HEK293T (cell line): ENCODE measurements at regions not wholly inside any gene's neighbourhood (a gene's known extent, or its start where the extent isn't known, plus 50 kb on each side); places are given as distances from the start of the nearest gene placed in this dataset.
"Not testable (repeated sequence)": the region's sequence is repeated elsewhere in the genome, so short reads cannot be mapped to it uniquely, and the experiment has no call there.

Source experiments
- FOXA1 ChIP-seq: fragments of 450-650 bp; IDR thresholded peaks from 2 replicates; pipeline ENCODE4 v1.6.1; 2016; ENCODE audit warnings: mild to moderate bottlenecking
- FOXK2 ChIP-seq: fragments of 450-650 bp; IDR thresholded peaks from 2 replicates; pipeline ENCODE4 v1.6.1; 2016; ENCODE audit warnings: mild to moderate bottlenecking
- FOXM1 ChIP-seq: fragments of 450-650 bp; IDR thresholded peaks from 2 replicates; pipeline ENCODE4 v1.6.1; 2017; ENCODE audit warnings: mild to moderate bottlenecking, borderline replicate concordance
- HDGF ChIP-seq: fragments of 450-650 bp; IDR thresholded peaks from 2 replicates; pipeline ENCODE4 v1.6.1; 2017; ENCODE audit warnings: antibody characterized with exemption, borderline replicate concordance
- LEF1 ChIP-seq: fragments of 450-650 bp; IDR thresholded peaks from 2 replicates; pipeline ENCODE4 v1.6.1; 2017; ENCODE audit warnings: mild to moderate bottlenecking, borderline replicate concordance
- ZNF384 ChIP-seq: fragments of 450-650 bp; IDR thresholded peaks from 2 replicates; pipeline ENCODE4 v1.6.1; 2016
- TF ChIP-seq, protein P1 (sequence below): fragments of 450-650 bp; IDR thresholded peaks from 2 replicates; pipeline ENCODE4 v1.6.1; 2016

DNA sequence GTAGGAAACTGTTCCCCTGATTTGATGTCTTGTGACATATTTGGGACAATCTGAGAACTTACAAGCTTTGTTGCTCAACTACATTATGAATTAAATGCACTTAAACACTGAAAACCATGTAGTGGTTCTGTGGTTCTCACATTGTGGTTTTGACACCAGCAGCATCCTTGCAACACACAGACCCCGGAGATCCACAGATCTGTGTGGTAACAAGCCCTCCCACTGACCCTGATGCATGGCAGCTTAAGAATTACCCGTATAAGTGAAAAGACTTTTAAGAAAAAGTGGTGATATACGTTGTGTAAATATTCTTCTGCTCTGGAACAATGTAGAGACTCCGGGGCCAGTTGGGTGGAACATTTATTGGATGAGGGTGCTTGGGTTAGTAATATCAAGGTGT, 127.4 kb upstream of the ANKRD30BL start:
- not testable (repeated sequence) for TF ChIP-seq LEF1, FOXK2, ZNF384, FOXM1, HDGF, FOXA1
- TF ChIP-seq, protein P1, sequence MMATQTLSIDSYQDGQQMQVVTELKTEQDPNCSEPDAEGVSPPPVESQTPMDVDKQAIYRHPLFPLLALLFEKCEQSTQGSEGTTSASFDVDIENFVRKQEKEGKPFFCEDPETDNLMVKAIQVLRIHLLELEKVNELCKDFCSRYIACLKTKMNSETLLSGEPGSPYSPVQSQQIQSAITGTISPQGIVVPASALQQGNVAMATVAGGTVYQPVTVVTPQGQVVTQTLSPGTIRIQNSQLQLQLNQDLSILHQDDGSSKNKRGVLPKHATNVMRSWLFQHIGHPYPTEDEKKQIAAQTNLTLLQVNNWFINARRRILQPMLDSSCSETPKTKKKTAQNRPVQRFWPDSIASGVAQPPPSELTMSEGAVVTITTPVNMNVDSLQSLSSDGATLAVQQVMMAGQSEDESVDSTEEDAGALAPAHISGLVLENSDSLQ, result not testable (repeated sequence)
